IPS-NIHi11 (cell line): ENCODE measurements at regions not wholly inside any gene's neighbourhood (a gene's known extent, or its start where the extent isn't known, plus 50 kb on each side); places are given as distances from the start of the nearest gene placed in this dataset.

Experiments
- DNase-seq: peaks from one replicate; pipeline ENCODE4 v3.0.0; 2012; ENCODE audit warnings: mixed read lengths, low spot score

DNA sequence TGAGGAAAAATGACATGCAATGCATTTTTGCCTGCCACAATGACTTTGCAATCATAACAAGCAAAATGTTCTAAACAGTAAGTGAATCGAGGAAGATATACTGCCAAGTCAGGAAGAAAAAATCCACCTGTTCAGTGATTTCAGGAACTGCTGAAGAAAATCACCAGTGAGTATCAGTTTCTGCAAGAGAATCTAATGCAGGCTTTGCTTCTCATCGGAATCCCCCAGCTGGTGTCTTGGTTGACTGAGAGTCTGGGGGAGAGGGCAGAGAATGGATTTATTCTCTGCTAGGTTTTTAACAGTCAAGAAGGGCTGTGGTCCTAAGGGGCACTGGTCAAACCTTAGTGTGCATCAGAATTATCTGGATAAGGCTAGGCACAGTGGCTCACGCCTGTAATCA, 363.4 kb downstream of the CDH26 start:
- DNase-seq = no peak

- no peak for DNase-seq
Measured at GRCh38 chr20:60326821-60327220, 368.6 kb downstream of the CDH26 start.

GRCh38 chr20:60327971-60328660, 369.9 kb downstream of the CDH26 start:
- no peak for DNase-seq

DNA sequence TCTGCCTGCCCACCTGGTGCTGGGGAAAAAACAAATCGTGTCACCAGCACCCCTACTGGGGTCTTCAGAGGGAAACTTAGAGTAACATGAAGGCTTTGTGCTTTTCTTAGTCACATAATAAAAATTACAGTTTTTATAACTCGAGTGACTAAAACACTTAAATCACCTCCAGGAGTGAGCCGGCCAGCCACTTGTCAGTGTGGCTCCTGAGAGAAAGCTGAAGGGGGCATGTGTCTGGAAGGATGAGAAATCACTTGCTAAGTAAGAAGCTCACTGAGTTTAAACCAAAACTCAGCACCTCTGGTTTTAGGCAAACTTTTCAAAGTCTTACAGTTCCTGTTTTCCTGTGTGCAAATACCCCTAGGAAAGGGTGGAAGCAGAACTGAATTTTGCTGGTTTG, 372.2 kb downstream of the CDH26 start:
- no peak for DNase-seq

GRCh38 chr20:60331688-60332300, 373.6 kb downstream of the CDH26 start:
- no peak for DNase-seq

GRCh38 chr20:60332523-60332922, 374.3 kb downstream of the CDH26 start:
- no peak for DNase-seq

DNA sequence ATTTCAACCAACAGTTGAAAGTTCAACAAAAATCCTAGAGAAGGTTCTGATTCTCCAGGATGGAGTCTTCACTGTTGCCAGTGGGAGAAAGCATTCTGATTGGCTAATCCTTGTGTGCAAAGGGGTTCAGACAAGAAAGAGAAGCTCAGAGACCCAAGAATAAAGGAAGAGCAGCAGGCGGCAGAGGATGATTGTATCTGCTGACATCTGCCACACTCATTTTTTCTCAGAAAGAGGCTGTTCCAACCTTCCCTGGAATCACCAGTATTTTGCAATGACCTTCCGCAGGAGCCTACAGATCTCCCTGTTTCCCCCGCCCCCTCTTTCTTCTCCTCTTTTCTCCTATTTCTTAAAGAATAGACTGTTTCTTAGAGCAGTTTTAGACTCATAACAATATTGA, 376.7 kb downstream of the CDH26 start:
- DNase-seq = no peak

- no peak for DNase-seq
Measured at GRCh38 chr20:60338556-60338955, 380.3 kb downstream of the CDH26 start.

DNA sequence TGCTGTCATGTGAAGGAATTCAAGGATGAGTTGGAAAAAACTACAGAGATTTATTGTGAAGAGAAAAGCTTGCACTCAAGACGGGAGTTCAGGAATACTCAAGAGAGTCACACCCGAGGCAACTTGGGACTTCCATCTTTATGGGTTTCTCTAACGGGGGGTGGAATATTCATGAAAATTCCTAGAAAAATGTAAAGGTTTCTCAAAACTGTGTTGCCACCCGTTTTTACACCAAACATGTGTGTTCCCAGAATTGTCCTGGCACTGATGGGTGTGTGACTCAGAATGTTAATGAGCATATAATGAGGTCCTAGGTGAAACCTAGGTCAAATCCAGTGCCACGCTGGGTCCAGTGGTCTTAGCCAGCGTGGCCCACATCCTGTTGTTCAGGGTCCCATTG, 381.5 kb downstream of the CDH26 start:
- DNase-seq = no peak

DNA sequence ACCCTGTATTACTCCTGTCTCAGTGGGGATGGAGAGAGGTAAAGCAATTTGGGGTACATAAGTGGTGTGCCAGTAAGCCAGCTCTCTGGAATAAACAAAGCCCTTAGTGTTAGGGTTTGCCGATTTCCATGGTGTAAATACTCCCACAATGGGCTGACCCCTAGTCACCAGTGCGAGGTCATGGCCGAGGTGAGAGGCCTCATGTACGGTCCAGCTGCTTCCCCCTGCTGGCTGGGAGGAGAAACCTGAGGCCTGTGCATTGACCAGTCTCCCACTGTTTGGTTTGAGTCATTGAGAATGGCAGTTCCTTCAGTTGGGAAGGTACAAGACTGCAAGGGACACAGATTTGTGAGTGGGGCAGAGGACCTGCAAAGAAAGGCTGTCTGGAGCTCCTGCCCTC, 382.0 kb downstream of the CDH26 start:
- DNase-seq = no peak

DNA sequence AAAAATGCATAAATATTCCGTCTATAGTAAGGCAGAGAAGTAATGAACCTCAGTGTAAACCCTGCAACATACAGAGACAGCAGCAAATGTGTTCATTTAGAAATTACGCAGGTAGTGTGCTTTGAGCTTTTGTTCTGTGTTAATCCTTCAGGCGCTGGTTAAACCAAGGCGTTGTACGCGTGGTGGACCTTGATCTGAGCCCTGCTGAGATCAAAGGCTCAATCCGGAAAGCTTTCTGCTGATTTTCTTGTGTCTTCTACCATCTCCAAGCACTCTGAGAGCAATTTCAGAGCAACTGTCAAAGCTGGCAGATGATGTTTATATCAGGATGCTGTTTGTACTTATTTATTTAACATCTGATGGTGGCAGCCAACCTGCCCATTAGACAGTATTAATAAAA, 382.8 kb downstream of the CDH26 start:
- no peak for DNase-seq

DNA sequence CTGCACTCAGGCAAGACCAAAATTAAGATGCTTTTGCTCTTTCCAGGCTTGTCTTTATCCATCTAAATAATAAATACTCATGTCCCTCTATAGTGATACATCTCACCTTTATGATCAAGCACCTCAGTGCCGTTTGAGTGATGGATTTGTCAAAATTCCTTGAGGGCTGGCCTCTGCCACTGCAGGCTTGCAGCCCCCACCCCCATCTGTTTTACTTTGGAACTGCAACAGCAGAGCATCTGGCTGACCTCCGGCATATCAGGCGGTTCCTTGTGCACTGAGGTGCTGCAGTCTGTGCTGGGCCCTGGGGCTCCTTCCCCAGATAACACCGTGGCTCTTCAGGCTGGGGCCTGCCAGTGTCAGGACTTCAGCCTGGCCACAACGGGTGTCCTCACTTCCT, 386.9 kb downstream of the CDH26 start:
- peak; percentile 45 for DNase-seq

DNA sequence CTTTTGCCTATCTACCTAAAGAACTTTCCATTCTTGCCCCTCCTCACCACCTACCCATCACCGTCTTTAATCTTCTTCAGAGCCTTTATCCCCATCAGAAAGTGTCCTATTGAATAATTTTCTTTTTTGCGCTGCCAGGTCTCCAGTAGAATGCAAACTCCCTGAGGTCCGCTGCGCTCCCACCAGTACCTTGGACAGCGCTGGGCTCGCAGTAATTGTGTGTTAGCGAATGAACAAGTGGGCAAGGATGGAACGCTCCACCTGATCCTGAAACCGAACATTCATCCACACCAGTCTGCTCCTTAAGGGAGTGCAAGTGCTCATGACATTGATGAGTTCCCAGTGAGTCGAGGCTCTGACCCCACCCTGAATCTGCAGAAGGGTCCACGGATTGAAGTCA, 391.2 kb downstream of the CDH26 start:
- no peak for DNase-seq

DNA sequence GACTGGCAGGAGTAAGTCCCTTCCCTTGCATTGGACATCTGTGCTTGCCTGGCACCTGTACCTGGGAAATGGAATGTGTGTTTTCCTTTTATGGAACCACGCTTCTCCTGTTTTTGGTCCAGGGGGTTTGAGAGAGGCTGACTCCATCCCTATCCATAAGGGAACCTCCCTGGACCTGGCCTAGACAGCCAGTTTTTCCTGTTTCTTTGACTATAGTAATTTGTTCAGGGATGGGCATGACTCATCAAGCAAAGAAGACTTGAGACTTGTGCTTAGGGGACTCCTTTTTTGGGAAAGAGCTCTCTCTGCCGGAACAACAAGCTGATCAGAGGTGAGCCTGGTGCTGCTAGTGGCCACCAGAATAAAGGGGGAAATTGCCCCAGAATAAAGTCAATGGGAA, 393.8 kb downstream of the CDH26 start:
- DNase-seq = no peak

DNA sequence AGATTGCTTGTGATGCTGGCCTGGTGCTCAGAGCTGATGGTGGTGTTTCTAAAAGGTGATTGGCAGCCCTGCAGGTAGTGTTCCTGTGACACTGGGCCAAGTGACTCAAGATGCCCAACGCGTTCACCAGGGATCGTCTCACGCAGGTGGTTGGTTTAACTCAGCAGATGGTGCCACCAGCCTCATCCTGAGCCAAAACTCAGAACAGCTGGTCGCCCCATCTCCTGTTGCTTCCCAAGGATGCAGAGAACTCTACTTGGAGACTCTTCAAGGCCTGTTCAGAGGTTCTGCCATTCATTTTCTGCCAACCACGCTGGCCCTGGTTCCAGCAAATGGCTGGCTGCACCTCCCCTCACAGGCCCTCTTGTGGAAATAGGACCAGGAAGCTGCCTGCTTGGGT, 394.4 kb downstream of the CDH26 start:
- no peak for DNase-seq

- no peak for DNase-seq
Measured at GRCh38 chr20:60354024-60354580, 395.9 kb downstream of the CDH26 start.

DNA sequence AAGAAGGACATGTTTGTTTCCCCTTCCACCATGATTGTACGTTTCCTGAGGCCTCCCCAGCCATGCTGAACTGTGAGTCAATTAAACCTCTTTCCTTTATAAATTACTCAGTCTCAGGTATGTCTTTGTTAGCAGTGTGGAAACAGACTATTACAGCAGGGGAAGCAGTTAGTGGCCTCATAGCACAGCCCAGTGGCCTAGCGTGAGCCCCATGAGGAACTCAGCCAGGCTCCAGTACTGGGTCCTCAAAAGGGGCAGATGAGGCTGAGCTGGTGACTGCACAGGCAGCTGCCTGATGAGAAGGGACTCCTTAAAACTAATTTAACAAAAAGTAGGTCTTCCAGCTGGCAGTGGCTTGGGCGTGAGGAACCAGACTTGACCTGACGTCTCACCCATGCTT, 399.9 kb downstream of the CDH26 start:
- no peak for DNase-seq

- DNase-seq = no peak
Measured at GRCh38 chr20:60359010-60359409, 400.8 kb downstream of the CDH26 start.

DNA sequence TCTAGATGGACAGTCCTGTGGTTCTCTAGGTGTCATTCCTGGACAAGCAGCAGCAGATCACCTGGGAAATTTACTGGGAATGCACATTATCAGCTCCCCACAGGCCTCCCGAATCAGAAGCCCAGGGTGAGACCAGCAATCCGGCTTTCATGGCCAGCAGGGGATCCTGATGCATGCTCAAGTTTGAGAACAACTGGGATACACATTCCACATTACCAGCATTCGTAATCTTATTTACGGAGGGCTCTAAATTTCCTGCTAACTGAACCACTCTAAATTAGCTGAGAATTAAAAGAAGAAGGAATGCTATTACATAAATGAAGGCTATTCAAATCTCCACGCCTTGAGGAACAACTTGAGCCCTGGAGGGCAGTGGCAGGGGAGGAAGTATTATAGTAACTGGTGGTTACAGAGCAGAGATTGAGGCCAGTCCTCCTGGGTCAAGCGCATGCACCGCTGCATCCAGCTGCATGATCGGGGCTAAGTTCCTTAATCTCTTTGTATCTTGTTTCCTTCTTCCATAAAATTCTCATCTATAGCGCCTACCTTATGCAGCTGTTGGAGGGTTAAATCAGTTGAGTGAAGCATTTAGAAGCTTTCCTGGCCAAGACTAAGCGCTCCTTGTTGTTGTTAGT, 403.7 kb downstream of the CDH26 start:
- DNase-seq = no peak

DNA sequence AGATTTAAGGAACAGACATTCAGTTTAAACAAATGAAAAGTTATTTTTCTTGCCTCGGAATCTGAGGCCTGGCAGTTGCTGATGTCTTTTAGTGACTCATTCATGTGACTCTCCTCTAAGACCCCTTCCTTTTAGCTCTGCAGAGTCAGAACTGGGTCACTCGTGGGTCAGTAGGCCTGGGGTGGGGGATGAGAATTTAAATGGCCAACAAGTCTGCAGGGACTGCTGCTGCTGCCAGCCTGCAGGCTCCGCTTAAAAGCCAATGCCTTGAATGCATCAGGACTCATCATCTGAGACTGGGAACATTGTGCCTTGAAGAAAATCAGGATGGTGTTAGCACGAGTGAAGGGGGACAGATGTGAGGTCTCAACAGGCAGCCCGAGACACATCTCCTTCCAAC, 404.3 kb downstream of the CDH26 start:
- no peak for DNase-seq

GRCh38 chr20:60363698-60364097, 405.5 kb downstream of the CDH26 start:
- no peak for DNase-seq

DNA sequence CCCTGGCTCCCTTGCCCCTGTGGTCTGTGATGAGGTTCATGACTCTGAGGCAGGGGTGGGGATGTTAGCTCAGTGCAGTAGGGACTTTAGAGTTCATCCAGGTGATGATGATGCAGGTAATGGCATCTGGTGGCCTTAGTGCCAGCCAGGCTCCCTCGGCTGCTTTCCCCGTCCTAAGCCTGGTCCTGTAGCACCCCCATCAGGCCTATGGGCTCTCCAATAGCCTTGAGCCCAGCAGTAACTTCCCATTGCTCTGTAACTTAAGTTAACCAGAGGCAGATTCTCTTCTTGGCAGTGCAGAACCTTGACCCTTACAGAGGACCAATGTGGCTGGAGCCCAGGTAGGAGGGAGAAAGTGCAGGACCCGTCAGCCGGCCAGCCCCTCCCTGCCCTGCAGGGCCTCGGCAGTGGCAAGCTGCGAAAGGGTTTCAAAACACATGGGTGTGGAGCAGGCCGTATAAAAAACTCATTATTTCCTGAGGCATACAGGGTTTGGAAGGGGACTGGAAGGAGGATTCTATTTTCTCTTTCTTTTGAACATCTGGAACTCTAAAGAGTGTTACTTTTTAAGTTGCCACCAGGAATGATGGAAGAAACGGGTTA, 406.9 kb downstream of the CDH26 start:
- DNase-seq = peak; percentile 40

DNA sequence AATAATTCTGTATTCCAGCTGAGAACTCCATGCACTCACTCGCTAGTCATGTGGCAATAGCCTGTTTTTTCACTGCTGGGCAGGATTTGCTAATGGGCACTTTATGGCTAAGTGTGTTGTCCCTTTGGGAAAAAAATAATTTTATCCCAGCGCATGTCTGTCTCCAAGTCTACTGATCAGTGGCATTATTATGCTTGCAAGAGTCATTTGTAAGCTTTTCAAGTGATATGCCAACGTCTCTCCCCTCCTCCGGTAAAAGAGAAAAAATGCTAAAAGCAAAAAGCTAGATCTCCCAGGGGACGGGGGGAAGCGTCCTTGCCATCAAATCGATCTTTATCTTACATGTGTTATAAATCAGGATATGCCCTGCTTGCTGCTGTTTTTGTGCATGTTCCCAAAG, 407.7 kb downstream of the CDH26 start:
- DNase-seq = no peak
